ENCODE measurements at regions not wholly inside any gene's neighbourhood (a gene's known extent, or its start where the extent isn't known, plus 50 kb on each side); places are given as distances from the start of the nearest gene placed in this dataset.

DNA sequence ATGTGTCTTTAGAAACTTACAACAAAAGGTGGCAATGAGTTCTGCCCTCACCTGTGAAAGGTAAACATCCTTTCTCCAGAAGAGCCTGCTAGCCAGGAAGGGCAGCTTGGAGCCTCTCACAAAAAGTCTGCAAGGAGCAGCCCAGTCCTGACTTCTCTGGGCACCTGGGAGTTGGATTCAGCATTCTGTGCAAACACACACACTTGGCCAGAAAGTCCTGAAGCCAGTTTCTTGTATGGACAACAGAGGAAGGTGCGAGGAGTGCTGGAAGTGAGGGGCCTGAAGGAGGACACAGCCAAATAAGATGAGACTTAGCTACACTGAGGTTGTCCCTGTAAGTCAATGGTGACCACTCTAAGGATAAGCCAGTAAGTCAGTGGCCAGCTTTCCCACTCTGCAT, 52.4 kb upstream of the SLC1A4 start:
- no peak for TF ChIP-seq CTCF (IDR thresholded peaks at IDR 0.05; ENCODE audit: low read depth, low read length, missing input control)
- no peak for TF ChIP-seq GABPA (IDR thresholded peaks at IDR 0.05 in 1 of 2, conservative IDR thresholded peaks at IDR 0.05 in 1 of 2)
- TF ChIP-seq MAX (IDR thresholded peaks at IDR 0.05) = no peak
- TF ChIP-seq RAD21 (IDR thresholded peaks at IDR 0.05) = no peak
- no peak for TF ChIP-seq HNF4G (IDR thresholded peaks at IDR 0.05)
- TF ChIP-seq JUND (IDR thresholded peaks at IDR 0.05) = no peak
- no peak for TF ChIP-seq SP1 (IDR thresholded peaks at IDR 0.05)

Measured in liver (tissue), 3 donors.